Adipocyte (in vitro differentiated cells): ENCODE measurements at regions not wholly inside any gene's neighbourhood (a gene's known extent, or its start where the extent isn't known, plus 50 kb on each side); places are given as distances from the start of the nearest gene placed in this dataset.

Experiments
- DNase-seq: peaks from one replicate; pipeline ENCODE4 v3.0.0-alpha.2; 2015; ENCODE audit warnings: low read depth
- H3K27me3 ChIP-seq: replicated peaks from 2 replicates; pipeline ENCODE4 v1.7.0; 2013; ENCODE audit warnings: mild to moderate bottlenecking, low read length, moderate library complexity; ENCODE audit not compliant: control insufficient read depth, insufficient read depth
- H3K36me3 ChIP-seq: 2 replicates; pipeline ENCODE4 v1.7.0; 2013; ENCODE audit warnings: low read length, mild to moderate bottlenecking, moderate library complexity; ENCODE audit not compliant: control insufficient read depth, insufficient read depth, severe bottlenecking
- H3K4me1 ChIP-seq: 2 replicates; pipeline ENCODE4 v1.7.0; 2013; ENCODE audit warnings: mild to moderate bottlenecking, low read length, moderate library complexity; ENCODE audit not compliant: control insufficient read depth, insufficient read depth
- H3K4me3 ChIP-seq: 2 replicates; pipeline ENCODE4 v1.7.0; 2013; ENCODE audit warnings: mild to moderate bottlenecking, low read length, moderate library complexity
- H3K9ac ChIP-seq: 2 replicates; pipeline ENCODE4 v1.7.0; 2013; ENCODE audit warnings: mild to moderate bottlenecking, low read length, moderate library complexity
- H3K9me3 ChIP-seq: 2 replicates; pipeline ENCODE4 v1.7.0; 2013; ENCODE audit warnings: mild to moderate bottlenecking, low read length, moderate library complexity; ENCODE audit not compliant: control insufficient read depth

DNA sequence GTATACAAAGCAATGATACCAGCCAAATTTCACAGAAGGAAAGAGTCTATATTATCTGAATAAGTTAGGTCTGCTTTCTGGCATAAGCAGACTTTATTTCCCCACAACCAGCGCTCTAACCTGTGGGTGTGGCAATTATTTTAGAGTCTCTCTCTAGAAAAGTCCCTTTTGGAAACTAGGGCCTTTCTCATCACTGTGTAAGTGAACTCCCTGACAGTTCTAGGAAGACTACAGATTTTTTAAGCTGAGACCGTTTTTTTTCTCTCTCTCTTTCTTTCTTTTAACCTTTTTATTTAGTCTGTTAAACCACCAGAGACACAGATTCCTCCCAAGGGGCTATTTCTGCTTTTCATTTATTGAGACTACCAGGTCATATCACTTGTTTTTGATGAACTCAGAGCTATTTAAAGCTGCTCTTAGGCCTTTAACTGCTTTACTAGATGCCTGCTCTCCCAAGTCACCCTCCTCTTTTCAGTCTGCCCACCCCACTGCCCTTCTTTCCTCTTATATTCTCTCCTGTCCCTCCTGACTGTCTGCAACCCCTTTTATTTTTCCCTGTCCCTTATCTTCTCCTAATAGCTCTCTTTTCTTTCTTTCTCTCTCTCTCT, 69.2 kb upstream of the ARHGAP5 start:
- no peaks in the 10 kb centered on the region for H3K36me3 ChIP-seq
- no peaks in the 10 kb centered on the region for H3K9me3 ChIP-seq
- H3K9ac ChIP-seq = no peak overlapping the region
- H3K4me1 ChIP-seq = peaks cover 17% of the 10 kb centered on the region
- peaks cover 14% of the 10 kb centered on the region for H3K27me3 ChIP-seq
- no peak for DNase-seq
- no peak overlapping the region for H3K4me3 ChIP-seq

DNA sequence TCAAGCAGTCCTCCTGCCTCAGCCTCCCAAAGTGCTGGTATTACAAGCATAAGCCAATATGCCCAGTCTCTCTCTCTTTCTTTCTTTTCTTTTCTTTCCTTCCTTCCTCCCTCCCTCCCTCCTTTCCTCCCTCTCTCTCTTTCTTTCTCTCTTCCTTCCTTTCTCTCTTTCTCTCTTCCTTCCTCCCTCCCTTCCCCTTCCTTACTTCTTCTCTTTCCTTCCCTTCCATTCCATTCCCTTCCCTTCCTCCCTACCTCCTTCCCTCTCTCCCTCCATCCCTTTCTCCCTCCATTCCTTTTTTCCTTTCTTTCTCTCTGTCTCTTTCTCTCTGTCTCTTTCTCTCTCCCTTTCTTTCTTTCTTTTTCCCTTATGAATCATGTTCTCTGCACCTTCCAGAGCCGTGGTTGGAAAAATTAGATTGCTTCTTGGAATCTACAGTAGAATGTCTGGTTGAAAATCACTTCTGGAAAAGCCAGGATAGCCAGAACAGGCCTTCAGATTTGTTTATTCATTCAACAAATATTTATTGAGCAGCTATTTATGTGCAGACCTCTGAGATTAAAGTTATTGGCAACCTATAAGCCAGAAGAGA, 68.4 kb upstream of the ARHGAP5 start:
- Histone ChIP-seq H3K27me3 (peaks cover 10% of the 10 kb centered on the region), H3K36me3 (no peaks in the 10 kb centered on the region), H3K9ac (no peak overlapping the region), H3K4me1 (peaks cover 17% of the 10 kb centered on the region), H3K4me3 (no peak overlapping the region), H3K9me3 (no peaks in the 10 kb centered on the region)
- no peak for DNase-seq

GRCh38 chr14:32009221-32009975, 67.7 kb upstream of the ARHGAP5 start:
- Histone ChIP-seq H3K4me3 (no peak overlapping the region), H3K27me3 (peaks cover 10% of the 10 kb centered on the region), H3K9ac (no peak overlapping the region), H3K4me1 (peaks cover 14% of the 10 kb centered on the region), H3K9me3 (no peaks in the 10 kb centered on the region), H3K36me3 (no peaks in the 10 kb centered on the region)
- no peak for DNase-seq

GRCh38 chr14:32009976-32010581, 67.0 kb upstream of the ARHGAP5 start:
- Histone ChIP-seq H3K9me3 (no peaks in the 10 kb centered on the region), H3K27me3 (peaks cover 10% of the 10 kb centered on the region), H3K4me1 (peaks cover 10% of the 10 kb centered on the region), H3K9ac (no peak overlapping the region), H3K36me3 (no peaks in the 10 kb centered on the region), H3K4me3 (no peak overlapping the region)
- DNase-seq = no peak

DNA sequence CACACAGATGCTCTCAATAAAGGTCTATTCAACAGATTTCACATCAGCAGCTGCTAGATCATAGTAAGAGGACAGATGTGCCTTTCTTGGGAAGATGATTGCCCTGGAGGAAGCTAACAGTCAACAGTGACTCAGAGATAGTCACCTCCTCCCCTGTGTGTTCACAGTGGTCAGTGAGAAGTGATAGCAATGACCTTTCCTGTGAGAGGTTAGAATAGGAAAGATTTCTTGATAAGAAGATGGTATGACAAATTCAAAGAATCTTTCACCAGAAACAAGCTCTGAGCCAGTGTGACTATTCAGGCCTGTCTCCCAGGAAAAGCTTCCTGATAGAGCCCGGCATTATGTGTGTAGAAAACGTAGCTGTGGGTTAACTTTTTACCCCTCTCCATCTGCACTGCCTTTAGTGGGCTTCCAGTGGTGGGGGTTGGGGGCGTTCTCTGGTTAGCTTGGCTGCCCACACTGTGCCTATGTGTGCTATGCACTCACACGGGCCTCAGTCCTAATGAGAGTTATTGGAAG, 66.4 kb upstream of the ARHGAP5 start:
- no peak for DNase-seq

GRCh38 chr14:32011225-32011624, 65.9 kb upstream of the ARHGAP5 start:
- Histone ChIP-seq H3K4me3 (no peak overlapping the region), H3K9me3 (no peaks in the 10 kb centered on the region), H3K36me3 (no peaks in the 10 kb centered on the region), H3K4me1 (peaks cover 10% of the 10 kb centered on the region), H3K27me3 (peaks cover 10% of the 10 kb centered on the region), H3K9ac (no peak overlapping the region)
- DNase-seq = no peak

More for the DNA sequence above, 66.4 kb upstream of the ARHGAP5 start:
- Histone ChIP-seq H3K4me1 (peaks cover 10% of the 10 kb centered on the region), H3K4me3 (no peak overlapping the region), H3K27me3 (peaks cover 10% of the 10 kb centered on the region), H3K9me3 (no peaks in the 10 kb centered on the region), H3K36me3 (no peaks in the 10 kb centered on the region), H3K9ac (no peak overlapping the region)

DNA sequence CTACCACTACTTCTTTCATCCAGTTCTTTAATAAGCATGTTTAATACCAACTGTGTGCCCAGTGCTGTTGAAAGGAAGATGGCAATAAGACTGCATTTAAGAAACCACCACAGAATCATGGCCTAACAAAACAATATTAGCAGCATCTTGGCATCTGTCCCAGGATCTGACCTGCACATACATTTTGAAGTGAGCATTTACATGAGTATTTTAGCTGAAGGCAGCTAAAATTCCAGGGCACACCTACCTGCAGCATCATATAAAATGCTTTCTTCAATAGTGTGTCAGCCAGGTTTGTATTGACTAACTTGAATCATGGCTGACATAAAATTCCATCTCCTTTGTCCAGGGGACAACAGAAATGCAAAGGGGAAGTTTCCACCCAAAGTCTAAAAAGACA, 65.0 kb upstream of the ARHGAP5 start:
- Histone ChIP-seq H3K36me3 (no peaks in the 10 kb centered on the region), H3K4me1 (peaks cover 10% of the 10 kb centered on the region), H3K27me3 (peaks cover 17% of the 10 kb centered on the region), H3K4me3 (no peak overlapping the region), H3K9me3 (no peaks in the 10 kb centered on the region), H3K9ac (no peak overlapping the region)
- no peak for DNase-seq

- no peaks in the 10 kb centered on the region for H3K36me3 ChIP-seq
Measured at GRCh38 chr14:32012571-32012970, 64.5 kb upstream of the ARHGAP5 start.

DNA sequence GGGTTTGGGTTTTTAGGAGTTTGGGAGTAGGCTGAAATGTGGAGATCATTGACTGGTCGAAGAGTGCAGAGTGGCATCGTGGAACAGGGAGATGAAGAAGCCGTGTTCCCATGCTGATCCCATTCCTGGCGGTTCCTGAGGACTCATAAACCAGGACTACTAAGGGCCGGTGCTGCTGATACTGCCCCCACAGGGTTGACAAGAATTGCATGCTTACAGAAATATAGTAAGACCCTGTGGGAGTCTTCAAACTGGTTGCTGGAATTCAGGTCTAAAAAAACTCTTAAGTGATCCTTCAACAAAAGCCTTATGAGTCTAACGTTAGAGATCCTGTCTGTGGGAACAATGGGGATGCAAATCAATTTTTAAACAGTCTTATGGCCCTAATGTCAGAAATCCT, 64.0 kb upstream of the ARHGAP5 start:
- peaks cover 23% of the 10 kb centered on the region for H3K27me3 ChIP-seq
- no peak overlapping the region for H3K4me3 ChIP-seq
- peaks cover 10% of the 10 kb centered on the region for H3K4me1 ChIP-seq
- no peaks in the 10 kb centered on the region for H3K36me3 ChIP-seq
- no peak overlapping the region for H3K9ac ChIP-seq
- DNase-seq = no peak
- no peaks in the 10 kb centered on the region for H3K9me3 ChIP-seq

More at GRCh38 chr14:32012571-32012970, 64.5 kb upstream of the ARHGAP5 start:
- no peak overlapping the region for H3K9ac ChIP-seq
- peaks cover 10% of the 10 kb centered on the region for H3K4me1 ChIP-seq
- no peak for DNase-seq
- no peak overlapping the region for H3K4me3 ChIP-seq
- no peaks in the 10 kb centered on the region for H3K9me3 ChIP-seq
- peaks cover 19% of the 10 kb centered on the region for H3K27me3 ChIP-seq

DNA sequence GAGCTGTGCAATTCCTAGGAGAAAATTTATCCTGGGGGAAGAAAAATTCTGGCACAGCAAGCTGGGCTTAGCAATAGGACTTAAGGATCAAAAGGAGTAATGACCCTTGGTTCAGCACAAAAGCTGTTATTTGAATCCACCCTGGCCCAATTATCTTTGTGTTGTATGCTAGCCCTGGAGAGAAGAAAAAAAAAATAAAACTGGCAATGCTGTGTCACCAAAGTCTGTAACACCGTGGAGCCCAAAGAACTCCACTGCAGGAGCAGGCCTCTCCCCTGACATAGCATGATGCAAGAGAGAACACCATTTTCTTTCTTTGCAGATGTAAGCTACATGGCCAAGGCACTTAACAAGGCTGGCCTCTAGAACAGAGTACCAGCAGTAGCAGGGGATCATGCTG, 63.0 kb upstream of the ARHGAP5 start:
- H3K9ac ChIP-seq = no peak overlapping the region
- no peak overlapping the region for H3K4me3 ChIP-seq
- no peaks in the 10 kb centered on the region for H3K36me3 ChIP-seq
- DNase-seq = no peak
- H3K27me3 ChIP-seq = peaks cover 23% of the 10 kb centered on the region
- no peaks in the 10 kb centered on the region for H3K9me3 ChIP-seq
- peaks cover 16% of the 10 kb centered on the region for H3K4me1 ChIP-seq

DNA sequence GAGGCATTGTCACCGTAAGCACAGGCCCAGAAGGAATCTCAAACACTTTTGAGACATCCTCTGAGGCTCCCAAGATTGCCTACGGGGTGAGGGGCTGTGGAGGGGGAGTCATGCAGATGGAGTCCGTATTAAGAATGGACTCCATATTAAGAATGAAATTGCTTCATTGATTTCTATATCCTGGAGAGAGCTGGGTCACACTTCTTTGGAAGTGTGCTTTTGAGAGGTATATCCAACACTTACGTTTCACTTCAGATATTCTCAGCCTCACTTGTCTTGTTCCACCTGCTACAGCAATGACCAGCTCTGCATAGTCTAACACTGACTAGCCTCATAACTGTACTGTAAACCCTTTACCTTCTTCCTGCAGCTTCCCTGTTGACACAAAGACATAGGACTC, 62.6 kb upstream of the ARHGAP5 start:
- no peak for DNase-seq
- H3K4me1 ChIP-seq = peaks cover 20% of the 10 kb centered on the region
- H3K36me3 ChIP-seq = no peaks in the 10 kb centered on the region
- H3K9ac ChIP-seq = no peak overlapping the region
- no peak overlapping the region for H3K4me3 ChIP-seq
- no peaks in the 10 kb centered on the region for H3K9me3 ChIP-seq
- peaks cover 23% of the 10 kb centered on the region for H3K27me3 ChIP-seq
